Stomach smooth muscle (tissue), 2 donors: ENCODE measurements at regions not wholly inside any gene's neighbourhood (a gene's known extent, or its start where the extent isn't known, plus 50 kb on each side); places are given as distances from the start of the nearest gene placed in this dataset.

Experiments
- H3K27ac ChIP-seq: one replicate; pipeline ENCODE4 v1.7.0; 2013; ENCODE audit warnings: mild to moderate bottlenecking, low read length, inconsistent platforms
- H3K27me3 ChIP-seq, 2 donors: one replicate each; pipeline ENCODE4 v1.7.0; 2013; ENCODE audit warnings: low read length in 2 of 2; ENCODE audit not compliant: insufficient read depth in 2 of 2, control insufficient read depth in 1 of 2
- H3K36me3 ChIP-seq, 2 donors: one replicate each; pipeline ENCODE4 v1.7.0; 2013; ENCODE audit warnings: low read length in 2 of 2; ENCODE audit not compliant: control insufficient read depth in 2 of 2, insufficient read depth in 2 of 2
- H3K4me1 ChIP-seq: one replicate; pipeline ENCODE4 v1.7.0; 2013; ENCODE audit warnings: low read length; ENCODE audit not compliant: control insufficient read depth, insufficient read depth
- H3K4me3 ChIP-seq, 2 donors: one replicate each; pipeline ENCODE4 v1.7.0; 2013; ENCODE audit warnings: low read length in 2 of 2
- H3K9ac ChIP-seq, 2 donors: one replicate each; pipeline ENCODE4 v1.7.0; 2013; ENCODE audit warnings: low read length in 2 of 2, mild to moderate bottlenecking in 1 of 2
- H3K9me3 ChIP-seq, 2 donors: one replicate each; pipeline ENCODE4 v1.7.0; 2013; ENCODE audit warnings: low read length in 2 of 2; ENCODE audit not compliant: control insufficient read depth in 2 of 2
- donor health status: healthy.
- donor health status: Pancreatic carcinoma.

- Histone ChIP-seq H3K9me3 (no peaks in the 10 kb centered on the region), H3K4me1 (no peaks in the 10 kb centered on the region), H3K27ac (no peak overlapping the region)
Measured at GRCh38 chr5:89232139-89232603, 349.2 kb upstream of the MEF2C start.

GRCh38 chr5:89230178-89230577 lies 347.2 kb upstream of the MEF2C start:
- Histone ChIP-seq H3K36me3 (no peaks in the 10 kb centered on the region), H3K4me3 (no peak overlapping the region), H3K27me3 (no peaks in the 10 kb centered on the region), H3K9ac (no peak overlapping the region), H3K27ac (no peak overlapping the region), H3K9me3 (no peaks in the 10 kb centered on the region), H3K4me1 (no peaks in the 10 kb centered on the region)

More at GRCh38 chr5:89232139-89232603, 349.2 kb upstream of the MEF2C start:
- Histone ChIP-seq H3K9ac (no peak overlapping the region), H3K27me3 (no peaks in the 10 kb centered on the region), H3K4me3 (no peak overlapping the region), H3K36me3 (no peaks in the 10 kb centered on the region)

- H3K4me1 ChIP-seq = no peaks in the 10 kb centered on the region
- no peak overlapping the region for H3K9ac ChIP-seq
- H3K4me3 ChIP-seq = no peak overlapping the region
- H3K27ac ChIP-seq = no peak overlapping the region
- no peaks in the 10 kb centered on the region for H3K36me3 ChIP-seq
- H3K27me3 ChIP-seq = no peaks in the 10 kb centered on the region
- H3K9me3 ChIP-seq = no peaks in the 10 kb centered on the region
Measured at GRCh38 chr5:89229331-89230070, 346.5 kb upstream of the MEF2C start.

- H3K27me3 ChIP-seq = no peaks in the 10 kb centered on the region
- no peaks in the 10 kb centered on the region for H3K4me1 ChIP-seq
- H3K9ac ChIP-seq = no peak overlapping the region
- no peak overlapping the region for H3K4me3 ChIP-seq
- H3K36me3 ChIP-seq = no peaks in the 10 kb centered on the region
- H3K9me3 ChIP-seq = no peaks in the 10 kb centered on the region
- no peak overlapping the region for H3K27ac ChIP-seq
Measured at GRCh38 chr5:89228355-89228754, 345.4 kb upstream of the MEF2C start.

GRCh38 chr5:89218364-89218763 lies 335.4 kb upstream of the MEF2C start:
- no peak overlapping the region for H3K4me3 ChIP-seq
- H3K9me3 ChIP-seq = no peaks in the 10 kb centered on the region
- no peaks in the 10 kb centered on the region for H3K27me3 ChIP-seq
- peaks cover 4% of the 10 kb centered on the region for H3K4me1 ChIP-seq
- no peak overlapping the region for H3K27ac ChIP-seq
- no peaks in the 10 kb centered on the region for H3K36me3 ChIP-seq
- no peak overlapping the region for H3K9ac ChIP-seq

GRCh38 chr5:89216606-89217005 lies 333.6 kb upstream of the MEF2C start:
- Histone ChIP-seq H3K9me3 (no peaks in the 10 kb centered on the region), H3K27ac (no peak overlapping the region), H3K9ac (no peak overlapping the region), H3K36me3 (no peaks in the 10 kb centered on the region), H3K27me3 (no peaks in the 10 kb centered on the region), H3K4me1 (peaks cover 4% of the 10 kb centered on the region), H3K4me3 (no peak overlapping the region)

GRCh38 chr5:89213573-89213972 lies 330.6 kb upstream of the MEF2C start:
- Histone ChIP-seq H3K4me1 (peaks cover 4% of the 10 kb centered on the region), H3K27me3 (no peaks in the 10 kb centered on the region), H3K4me3 (no peak overlapping the region), H3K9me3 (no peaks in the 10 kb centered on the region), H3K9ac (no peak overlapping the region), H3K36me3 (no peaks in the 10 kb centered on the region), H3K27ac (no peak overlapping the region)

- H3K9ac ChIP-seq = no peak overlapping the region
- no peaks in the 10 kb centered on the region for H3K27me3 ChIP-seq
- H3K9me3 ChIP-seq = no peaks in the 10 kb centered on the region
- H3K4me3 ChIP-seq = no peak overlapping the region
- no peaks in the 10 kb centered on the region for H3K36me3 ChIP-seq
- peaks cover 4% of the 10 kb centered on the region for H3K4me1 ChIP-seq
- H3K27ac ChIP-seq = no peak overlapping the region
Measured at GRCh38 chr5:89211836-89212235, 328.9 kb upstream of the MEF2C start.

- H3K36me3 ChIP-seq = no peaks in the 10 kb centered on the region
- H3K27me3 ChIP-seq = no peaks in the 10 kb centered on the region
- no peak overlapping the region for H3K9ac ChIP-seq
- H3K27ac ChIP-seq = no peak overlapping the region
- H3K4me1 ChIP-seq = peaks cover 4% of the 10 kb centered on the region
- no peak overlapping the region for H3K4me3 ChIP-seq
- H3K9me3 ChIP-seq = no peaks in the 10 kb centered on the region
Measured at GRCh38 chr5:89208811-89209210, 325.8 kb upstream of the MEF2C start.

- Histone ChIP-seq H3K9ac (no peak overlapping the region), H3K27ac (no peak overlapping the region), H3K4me1 (no peaks in the 10 kb centered on the region)
Measured at GRCh38 chr5:89208392-89208791, 325.4 kb upstream of the MEF2C start.

GRCh38 chr5:89204756-89205155 lies 321.8 kb upstream of the MEF2C start:
- Histone ChIP-seq H3K27me3 (no peaks in the 10 kb centered on the region), H3K4me1 (no peaks in the 10 kb centered on the region), H3K36me3 (no peaks in the 10 kb centered on the region), H3K27ac (no peak overlapping the region), H3K4me3 (no peak overlapping the region), H3K9me3 (peaks cover 0 to 4% of the 10 kb centered on the region in 2 donors), H3K9ac (no peak overlapping the region)

More at GRCh38 chr5:89208392-89208791, 325.4 kb upstream of the MEF2C start:
- H3K9me3 ChIP-seq = no peaks in the 10 kb centered on the region
- no peaks in the 10 kb centered on the region for H3K27me3 ChIP-seq
- H3K36me3 ChIP-seq = no peaks in the 10 kb centered on the region
- H3K4me3 ChIP-seq = no peak overlapping the region
